Panc1 (cell line): ENCODE measurements at regions not wholly inside any gene's neighbourhood (a gene's known extent, or its start where the extent isn't known, plus 50 kb on each side); places are given as distances from the start of the nearest gene placed in this dataset.
A peak's percentile ranks its signal among the peaks of the same experiment; 100 is the strongest.

Experiments
- ATAC-seq: fragments of 200-7000 bp; cut with Tn5 transposase; 2 replicates; pipeline ENCODE4 v1.9.1; 2020; ENCODE audit warnings: mild to moderate bottlenecking, moderate library complexity
- BruUV-seq: library from RNA; stranded (reverse); fragments of 400-500 nt; replicated peaks from 2 replicates; lab custom pipeline; 2021; lab: Mats Ljungman, UMichigan
- CTCF ChIA-PET: fragments of 300-600 bp; sonication (Branson Sonifier 250); formaldehyde crosslinking; loops from one replicate; lab custom pipeline; 2022; ENCODE audit warnings: antibody characterized with exemption; lab: Charles Lee
- POLR2A ChIA-PET: fragments of 300-600 bp; sonication (Branson Sonifier 250); formaldehyde crosslinking; loops from one replicate; lab custom pipeline; 2022; ENCODE audit warnings: antibody characterized with exemption; lab: Charles Lee
- DNase-seq: peaks from one replicate; pipeline ENCODE4 v3.0.0-alpha.2; 2010; ENCODE audit warnings: low read depth, low spot score
- H3K27ac ChIP-seq: 2 replicates; pipeline ENCODE4 v1.5.1; 2011; ENCODE audit warnings: mild to moderate bottlenecking, low read length, inconsistent platforms
- H3K27me3 ChIP-seq: fragments of 200-500 bp; sonication (Bioruptor generic); 2 replicates; pipeline ENCODE4 v1.6.0; 2014; ENCODE audit warnings: low read length, inconsistent platforms; ENCODE audit not compliant: control insufficient read depth, insufficient read depth
- H3K36me3 ChIP-seq: fragments of 200-500 bp; sonication (Bioruptor generic); 2 replicates; pipeline ENCODE4 v1.5.1; 2014; ENCODE audit warnings: inconsistent platforms, mild to moderate bottlenecking, low read length, moderate library complexity; ENCODE audit not compliant: control insufficient read depth, insufficient read depth
- H3K4me1 ChIP-seq: 2 replicates; pipeline ENCODE4 v1.5.1; 2011; ENCODE audit warnings: inconsistent platforms, mild to moderate bottlenecking, low read length, moderate library complexity; ENCODE audit not compliant: control insufficient read depth, insufficient read depth
- H3K4me3 ChIP-seq, 2 experiments: 2 replicates each; pipeline ENCODE4 v1.5.1; 2011 to 2012; ENCODE audit warnings: low read depth in 2 of 2, low read length in 2 of 2, mild to moderate bottlenecking in 2 of 2, inconsistent platforms in 1 of 2, moderate library complexity in 1 of 2
- H3K9me3 ChIP-seq: fragments of 200-500 bp; sonication (Bioruptor generic); 2 replicates; pipeline ENCODE4 v1.5.1; 2014; ENCODE audit warnings: low read depth, mild to moderate bottlenecking, inconsistent platforms, low read length, moderate library complexity; ENCODE audit not compliant: control insufficient read depth, insufficient read depth
- POLR2AphosphoS5 ChIP-seq: IDR thresholded peaks from 2 replicates; pipeline ENCODE4 v1.6.1; 2012; ENCODE audit warnings: mild to moderate bottlenecking, low read depth, low read length, moderate library complexity
- SIN3A ChIP-seq: IDR thresholded peaks from 2 replicates; pipeline ENCODE4 v1.6.1; 2012; ENCODE audit warnings: low read depth, mild to moderate bottlenecking, low read length, moderate library complexity, borderline replicate concordance; ENCODE audit not compliant: insufficient read depth
- TCF7L2 ChIP-seq: IDR thresholded peaks from 2 replicates; pipeline ENCODE4 v1.6.1; 2011; ENCODE audit warnings: mild to moderate bottlenecking, low read depth, low read length, inconsistent platforms
- in situ Hi-C: cut with HindIII; loops from 2 replicates; pipeline ENCODE4 v1.10.0; 2016; ENCODE audit warnings: low sequenced_read_pairs, low pct_unique_long_range_greater_than_20kb
- intact Hi-C: fragments of 100-400 bp; cut with micrococcal nuclease; formaldehyde crosslinking; loops from one replicate; pipeline ENCODE4 v1.10.0; 2022; ENCODE audit not compliant: unreplicated experiment
- TF ChIP-seq, protein P1 (sequence below): fragments of 450-650 bp; IDR thresholded peaks from 2 replicates; pipeline ENCODE4 v1.5.1; 2017; ENCODE audit warnings: mild to moderate bottlenecking
- TF ChIP-seq, protein P2 (sequence below), 2 experiments: IDR thresholded peaks; 2 replicates each; pipeline ENCODE4 v1.6.1; 2011 to 2012; ENCODE audit warnings: low read depth in 2 of 2, control low read depth in 1 of 2, low read length in 1 of 2, mild to moderate bottlenecking in 1 of 2, moderate library complexity in 1 of 2; ENCODE audit not compliant: insufficient read depth in 1 of 2

DNA sequence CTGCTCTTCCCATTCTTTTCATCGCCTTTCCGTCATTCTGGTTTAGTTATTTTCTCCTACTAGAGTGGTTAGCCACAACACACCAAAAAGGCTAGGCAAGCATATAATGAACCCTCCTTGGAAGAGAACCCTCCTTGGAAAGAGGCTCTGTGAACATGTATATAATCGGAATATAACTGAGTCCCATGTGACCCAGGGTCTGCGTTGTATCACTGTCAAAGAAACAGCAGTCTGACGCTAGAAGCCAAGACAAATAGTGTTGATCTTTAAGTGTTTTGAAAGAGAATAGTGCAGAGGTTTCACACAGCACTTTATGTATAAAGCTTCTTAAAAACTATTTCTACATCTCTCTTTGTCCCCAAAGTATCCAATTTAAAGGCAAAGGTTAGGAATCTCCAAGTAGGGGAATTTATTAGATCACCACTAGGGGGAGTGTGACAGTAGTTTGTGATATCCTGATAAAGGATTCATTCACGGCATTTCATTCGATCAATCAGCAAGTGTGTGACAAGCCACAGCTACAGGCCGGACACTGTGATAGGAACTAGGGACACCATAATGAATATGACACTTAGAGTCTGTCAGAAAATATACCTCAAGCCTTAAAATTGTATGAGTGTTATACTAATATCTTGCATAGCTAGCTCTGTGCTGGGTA is 395.3 kb downstream of the CD109 start:
- ChIA-PET POLR2A (no interaction called here), CTCF (interaction anchor here (0.8 kb wide), 1 partner anchor 1113 kb away, joined by 6 read pairs; no protein-coding TSS in a partner anchor)
- BruUV-seq: no TSS peak
- H3K27me3 ChIP-seq: no peaks in the 10 kb centered on the region
- no peak for TF ChIP-seq SIN3A
- TF ChIP-seq, protein P1, sequence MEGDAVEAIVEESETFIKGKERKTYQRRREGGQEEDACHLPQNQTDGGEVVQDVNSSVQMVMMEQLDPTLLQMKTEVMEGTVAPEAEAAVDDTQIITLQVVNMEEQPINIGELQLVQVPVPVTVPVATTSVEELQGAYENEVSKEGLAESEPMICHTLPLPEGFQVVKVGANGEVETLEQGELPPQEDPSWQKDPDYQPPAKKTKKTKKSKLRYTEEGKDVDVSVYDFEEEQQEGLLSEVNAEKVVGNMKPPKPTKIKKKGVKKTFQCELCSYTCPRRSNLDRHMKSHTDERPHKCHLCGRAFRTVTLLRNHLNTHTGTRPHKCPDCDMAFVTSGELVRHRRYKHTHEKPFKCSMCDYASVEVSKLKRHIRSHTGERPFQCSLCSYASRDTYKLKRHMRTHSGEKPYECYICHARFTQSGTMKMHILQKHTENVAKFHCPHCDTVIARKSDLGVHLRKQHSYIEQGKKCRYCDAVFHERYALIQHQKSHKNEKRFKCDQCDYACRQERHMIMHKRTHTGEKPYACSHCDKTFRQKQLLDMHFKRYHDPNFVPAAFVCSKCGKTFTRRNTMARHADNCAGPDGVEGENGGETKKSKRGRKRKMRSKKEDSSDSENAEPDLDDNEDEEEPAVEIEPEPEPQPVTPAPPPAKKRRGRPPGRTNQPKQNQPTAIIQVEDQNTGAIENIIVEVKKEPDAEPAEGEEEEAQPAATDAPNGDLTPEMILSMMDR: peak; percentile 78
- no peak for TF ChIP-seq TCF7L2
- H3K36me3 ChIP-seq: no peaks in the 10 kb centered on the region
- ATAC-seq: peak; percentile 72; the same call in 1 of the 2 replicates
- H3K27ac ChIP-seq: no peak overlapping the region
- intact Hi-C loops: loop anchor here (5.0 kb wide), 1 partner anchor 1116 kb away; the partner anchor contains the start of gene COL12A1
- H3K4me3 ChIP-seq: no peak overlapping the region
- DNase-seq: peak; percentile 28
- no peaks in the 10 kb centered on the region for H3K4me1 ChIP-seq
- in situ Hi-C loops: no loop called here
- H3K9me3 ChIP-seq: no peaks in the 10 kb centered on the region

DNA sequence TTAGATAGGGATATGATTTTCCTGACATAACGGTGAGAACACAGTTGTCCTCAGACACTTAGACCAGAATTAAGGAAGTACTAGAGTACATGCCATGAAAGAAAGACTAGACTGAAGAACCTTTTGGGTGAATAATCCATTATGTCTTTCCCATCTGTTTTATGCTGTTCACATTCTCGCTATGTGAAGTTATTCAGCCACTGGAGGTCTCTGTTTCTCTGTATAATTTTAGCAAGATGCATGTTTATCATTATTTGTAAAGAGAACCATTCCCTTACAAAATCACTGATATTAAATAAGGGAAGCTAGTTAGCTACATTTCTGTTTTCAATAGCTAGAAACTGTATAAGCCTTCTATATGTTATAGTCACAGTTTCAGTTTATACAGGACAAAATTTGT is 391.9 kb downstream of the CD109 start:
- H3K27ac ChIP-seq: no peak overlapping the region
- ATAC-seq: no peak
- ChIA-PET POLR2A (interaction anchor here (0.7 kb wide), 1 partner anchor 383 kb away, joined by 6 read pairs; no protein-coding TSS in a partner anchor), CTCF (interaction anchor here (0.6 kb wide), 1 partner anchor 112 kb away, joined by 6 read pairs; no protein-coding TSS in a partner anchor)
- H3K9me3 ChIP-seq: no peaks in the 10 kb centered on the region
- H3K36me3 ChIP-seq: no peaks in the 10 kb centered on the region
- intact Hi-C loops: no loop called here
- DNase-seq: no peak
- no peaks in the 10 kb centered on the region for H3K27me3 ChIP-seq
- BruUV-seq: no TSS peak
- in situ Hi-C loops: no loop called here
- H3K4me3 ChIP-seq: no peak overlapping the region
- no peaks in the 10 kb centered on the region for H3K4me1 ChIP-seq
- no peak for TF ChIP-seq SIN3A
- TF ChIP-seq, protein P1: peak; percentile 15; the same call in 1 of the 2 replicates
- TF ChIP-seq TCF7L2: no peak

DNA sequence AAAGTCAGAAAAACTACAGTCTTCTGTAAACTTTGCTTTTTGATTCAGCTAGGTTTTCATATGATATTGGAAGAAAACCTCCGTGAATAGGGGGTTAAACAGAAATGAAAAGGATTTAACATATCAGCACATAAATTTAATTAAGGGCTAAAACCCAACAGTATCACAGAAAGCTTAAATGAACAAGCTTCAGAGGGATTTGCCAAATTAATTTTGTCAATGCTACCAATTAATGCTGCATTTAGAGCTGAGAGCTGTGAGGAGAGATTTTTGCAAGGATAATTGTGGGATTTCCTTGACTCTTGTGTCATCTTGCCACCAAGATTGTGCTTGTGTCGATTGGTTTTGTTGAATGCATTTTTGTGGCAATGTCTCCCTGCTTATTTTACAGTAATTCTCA is 379.9 kb downstream of the CD109 start:
- no peak for ATAC-seq
- in situ Hi-C loops: no loop called here

More for the DNA sequence above, 379.9 kb downstream of the CD109 start:
- H3K36me3 ChIP-seq: no peaks in the 10 kb centered on the region
- DNase-seq: no peak
- H3K4me1 ChIP-seq: no peaks in the 10 kb centered on the region
- H3K27me3 ChIP-seq: 0 out of 2 replicates have a peak, but pooled peaks cover 2% of the 10 kb centered on the region
- ChIA-PET POLR2A (no interaction called here), CTCF (no interaction called here)
- TF ChIP-seq SIN3A: no peak
- no peak for TF ChIP-seq TCF7L2
- no peak for TF ChIP-seq POLR2AphosphoS5
- TF ChIP-seq, protein P1: no peak
- TF ChIP-seq, protein P2, sequence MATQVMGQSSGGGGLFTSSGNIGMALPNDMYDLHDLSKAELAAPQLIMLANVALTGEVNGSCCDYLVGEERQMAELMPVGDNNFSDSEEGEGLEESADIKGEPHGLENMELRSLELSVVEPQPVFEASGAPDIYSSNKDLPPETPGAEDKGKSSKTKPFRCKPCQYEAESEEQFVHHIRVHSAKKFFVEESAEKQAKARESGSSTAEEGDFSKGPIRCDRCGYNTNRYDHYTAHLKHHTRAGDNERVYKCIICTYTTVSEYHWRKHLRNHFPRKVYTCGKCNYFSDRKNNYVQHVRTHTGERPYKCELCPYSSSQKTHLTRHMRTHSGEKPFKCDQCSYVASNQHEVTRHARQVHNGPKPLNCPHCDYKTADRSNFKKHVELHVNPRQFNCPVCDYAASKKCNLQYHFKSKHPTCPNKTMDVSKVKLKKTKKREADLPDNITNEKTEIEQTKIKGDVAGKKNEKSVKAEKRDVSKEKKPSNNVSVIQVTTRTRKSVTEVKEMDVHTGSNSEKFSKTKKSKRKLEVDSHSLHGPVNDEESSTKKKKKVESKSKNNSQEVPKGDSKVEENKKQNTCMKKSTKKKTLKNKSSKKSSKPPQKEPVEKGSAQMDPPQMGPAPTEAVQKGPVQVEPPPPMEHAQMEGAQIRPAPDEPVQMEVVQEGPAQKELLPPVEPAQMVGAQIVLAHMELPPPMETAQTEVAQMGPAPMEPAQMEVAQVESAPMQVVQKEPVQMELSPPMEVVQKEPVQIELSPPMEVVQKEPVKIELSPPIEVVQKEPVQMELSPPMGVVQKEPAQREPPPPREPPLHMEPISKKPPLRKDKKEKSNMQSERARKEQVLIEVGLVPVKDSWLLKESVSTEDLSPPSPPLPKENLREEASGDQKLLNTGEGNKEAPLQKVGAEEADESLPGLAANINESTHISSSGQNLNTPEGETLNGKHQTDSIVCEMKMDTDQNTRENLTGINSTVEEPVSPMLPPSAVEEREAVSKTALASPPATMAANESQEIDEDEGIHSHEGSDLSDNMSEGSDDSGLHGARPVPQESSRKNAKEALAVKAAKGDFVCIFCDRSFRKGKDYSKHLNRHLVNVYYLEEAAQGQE (IDR thresholded peaks at IDR 0.05; ENCODE audit: insufficient read depth in 1 of 2, low read depth in 2 of 2, low read length in 1 of 2): no peak
- BruUV-seq: no TSS peak
- intact Hi-C loops: no loop called here
- H3K9me3 ChIP-seq: no peaks in the 10 kb centered on the region
- H3K27ac ChIP-seq: no peak overlapping the region
- H3K4me3 ChIP-seq: no peak overlapping the region
